ENCODE measurements at regions not wholly inside any gene's neighbourhood (a gene's known extent, or its start where the extent isn't known, plus 50 kb on each side); places are given as distances from the start of the nearest gene placed in this dataset.
A peak's percentile ranks its signal among the peaks of the same experiment; 100 is the strongest.

DNA sequence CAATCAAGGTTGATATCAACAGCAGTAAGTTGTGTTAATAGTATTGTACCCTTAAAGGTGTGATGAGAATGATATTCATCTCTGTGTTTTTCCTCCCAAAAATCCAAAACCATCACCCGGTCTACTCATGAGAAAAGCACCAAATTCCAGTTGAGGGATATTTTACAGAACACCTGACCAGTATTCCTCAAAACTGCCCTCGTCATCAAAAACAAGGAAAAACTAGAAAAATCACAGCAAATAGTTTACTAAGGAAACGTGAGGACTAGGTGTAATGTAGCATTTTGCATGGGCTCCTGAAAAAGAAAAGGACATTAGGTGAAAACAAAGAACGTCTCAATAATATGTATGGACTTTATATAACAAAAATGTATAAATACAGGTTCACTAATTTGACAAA is 394.4 kb upstream of the NRSN1 start:
- intact Hi-C loops (cut with micrococcal nuclease) = no loop called here
- H3K23ac ChIP-seq (ENCODE audit: low read depth, low read length) = no peak overlapping the region
- no peak overlapping the region for H3K4me3 ChIP-seq (ENCODE audit: insufficient read depth, low read depth, low read length)
- no peaks in the 10 kb centered on the region for H3K27me3 ChIP-seq (ENCODE audit: control insufficient read depth, insufficient read depth, low read length)
- no peak overlapping the region for H3K56ac ChIP-seq (ENCODE audit: extremely low read depth, insufficient read depth, low read length)
- ChIA-PET CTCF (no interaction called here), POLR2A (ENCODE audit: unreplicated experiment) (no interaction called here)
- H2AK9ac ChIP-seq (replicated peaks; ENCODE audit: low read depth, low read length, poor library complexity) = no peak overlapping the region
- no peak overlapping the region for H3K18ac ChIP-seq (ENCODE audit: low read depth, low read length)
- no peak overlapping the region for H3K4ac ChIP-seq (ENCODE audit: low read depth, low read length)
- TF ChIP-seq MAFK (IDR thresholded peaks at IDR 0.05; ENCODE audit: low read depth, low read length) = peak; percentile 37; the same call in 1 of the 2 replicates
- no peak for TF ChIP-seq CHD1 (IDR thresholded peaks at IDR 0.05; ENCODE audit: low read depth, low read length)
- no peak overlapping the region for H3K9ac ChIP-seq (ENCODE audit: low read depth, low read length)
- H3K27ac ChIP-seq (ENCODE audit: insufficient read depth, low read length) = no peak overlapping the region
- dilution Hi-C loops (cut with HindIII; ENCODE audit: low sequenced_read_pairs, unreplicated experiment) = no loop called here
- in situ Hi-C loops (cut with MboI; ENCODE audit: low sequenced_read_pairs) = no loop called here
- no peaks in the 10 kb centered on the region for H3K4me1 ChIP-seq (ENCODE audit: control insufficient read depth, insufficient read depth, low read length)
- no peaks in the 10 kb centered on the region for H4K20me1 ChIP-seq (ENCODE audit: insufficient read depth, low read length)
- H3K9me1 ChIP-seq (ENCODE audit: insufficient read depth, low read length) = no peaks in the 10 kb centered on the region
- H3K9me3 ChIP-seq (ENCODE audit: control insufficient read depth, insufficient read depth, low read length) = no peaks in the 10 kb centered on the region
- H2AFZ ChIP-seq (replicated peaks; ENCODE audit: low read length, poor library complexity) = no peak overlapping the region
- no peaks in the 10 kb centered on the region for H3K79me1 ChIP-seq (ENCODE audit: low read depth in 1 of 2, low read length in 2 of 2)
- no peak overlapping the region for H2AK5ac ChIP-seq (ENCODE audit: low read depth, low read length)
- no peak overlapping the region for H2BK5ac ChIP-seq (ENCODE audit: low read depth, low read length, poor library complexity, severe bottlenecking)
- no peak overlapping the region for H4K8ac ChIP-seq (ENCODE audit: low read depth in 2 of 2, low read length in 2 of 2)
- no peak overlapping the region for H2BK120ac ChIP-seq (ENCODE audit: low read depth, low read length)
- no peak overlapping the region for H4K5ac ChIP-seq (ENCODE audit: low read depth, low read length)
- H2BK15ac ChIP-seq (ENCODE audit: low read depth, low read length) = no peak overlapping the region
- H3K36me3 ChIP-seq (ENCODE audit: control insufficient read depth, insufficient read depth, low read length) = no peaks in the 10 kb centered on the region
- no peak overlapping the region for H2BK20ac ChIP-seq (ENCODE audit: low read depth, low read length)
- no peak overlapping the region for H3K14ac ChIP-seq (replicated peaks; ENCODE audit: low read depth, low read length)
- H3K4me2 ChIP-seq (ENCODE audit: low read depth, low read length) = no peak overlapping the region
- WGBS, 2 experiments (ENCODE audit: extremely low coverage in 2 of 2, insufficient read length in 1 of 2) = no CpG with 5 or more reads among the region's 4 CpGs
- ATAC-seq (ENCODE audit: low read depth) (no peak), DNase-seq (no peak)
- no TSS peak for BruUV-seq (replicated peaks)
- H4K91ac ChIP-seq (ENCODE audit: insufficient read depth, low read depth, low read length) = no peak overlapping the region
